HCT116 (cell line): ENCODE measurements at regions not wholly inside any gene's neighbourhood (a gene's known extent, or its start where the extent isn't known, plus 50 kb on each side); places are given as distances from the start of the nearest gene placed in this dataset.

Source experiments
- ATAC-seq: fragments of 200-7000 bp; cut with Tn5 transposase; 2 replicates; pipeline ENCODE4 v1.9.1; 2020; ENCODE audit warnings: mild to moderate bottlenecking, moderate library complexity
- BruUV-seq: library from RNA; stranded (reverse); fragments of 400-500 nt; replicated peaks from 2 replicates; lab custom pipeline; 2021; lab: Mats Ljungman, UMichigan
- CTCF ChIA-PET: fragments of 300-600 bp; sonication (Branson Sonifier 250); formaldehyde crosslinking; loops from one replicate; lab custom pipeline; 2021; ENCODE audit warnings: antibody characterized with exemption; lab: Charles Lee
- POLR2A ChIA-PET: fragments of 300-600, 350-600 bp; sonication (Branson Sonifier 250); formaldehyde crosslinking; loops from one replicate; lab custom pipeline; 2021; ENCODE audit warnings: antibody characterized with exemption; lab: Charles Lee
- RAD21 ChIA-PET, 2 experiments: fragments of 300-600 bp; sonication (Branson Sonifier 250); formaldehyde crosslinking; loops; one replicate each; lab custom pipeline; 2023; ENCODE audit warnings: low total read pairs in 2 of 2; ENCODE audit not compliant: uncharacterized antibody in 2 of 2, unreplicated experiment in 2 of 2, low non-redundant PET in 1 of 2; lab: Charles Lee
- DNase-seq: peaks from one replicate; pipeline ENCODE4 v3.0.0-alpha.2; 2010; ENCODE audit warnings: low read depth, low spot score
- H2AFZ ChIP-seq: fragments of 200-600 bp; shearing (Covaris generic), sonication (generic); 2 replicates; pipeline ENCODE4 v1.6.1; 2017; ENCODE audit warnings: low read depth, mixed run types, mixed read lengths, antibody characterized with exemption, low read length; ENCODE audit not compliant: poor library complexity, severe bottlenecking
- H3K27ac ChIP-seq: 2 replicates; pipeline ENCODE4 v1.5.1; 2012; ENCODE audit warnings: low read depth, low read length
- H3K27me3 ChIP-seq: fragments of 200-600 bp; sonication (generic); 2 replicates; pipeline ENCODE4 v1.6.1; 2016; ENCODE audit warnings: mixed run types, low read length, mixed read lengths; ENCODE audit not compliant: insufficient read depth
- H3K36me3 ChIP-seq, 2 experiments: fragments of 200-500 bp in 1 of 2; fragments of 200-600 bp in 1 of 2; sonication (Bioruptor generic) in 1 of 2; sonication (generic) in 1 of 2; 2 replicates each; pipeline versions ENCODE4 v1.5.1 to v1.6.1; 2014 to 2016; ENCODE audit warnings: low read length in 2 of 2, inconsistent platforms in 1 of 2, mixed read lengths in 1 of 2, mixed run types in 1 of 2; ENCODE audit not compliant: insufficient read depth in 2 of 2, control insufficient read depth in 1 of 2
- H3K4me1 ChIP-seq, 2 experiments: fragments of 200-600 bp in 1 of 2; sonication (generic) in 1 of 2; 2 replicates each; pipeline versions ENCODE4 v1.5.1 to v1.6.1; 2012 to 2017; ENCODE audit warnings: low read length in 2 of 2, inconsistent platforms in 1 of 2, mild to moderate bottlenecking in 1 of 2, mixed read lengths in 1 of 2, mixed run types in 1 of 2, moderate library complexity in 1 of 2; ENCODE audit not compliant: insufficient read depth in 2 of 2, control insufficient read depth in 1 of 2
- H3K4me2 ChIP-seq: fragments of 200-600 bp; sonication (generic); 2 replicates; pipeline ENCODE4 v1.6.1; 2017; ENCODE audit warnings: mixed run types, low read length, mixed read lengths
- H3K4me3 ChIP-seq, 2 experiments: fragments of 200-600 bp in 1 of 2; sonication (generic) in 1 of 2; replicated peaks in 1 of 2; 2 replicates each; pipeline ENCODE4 v1.5.1; 2011 to 2016; ENCODE audit warnings: low read length in 2 of 2, control low read depth in 1 of 2, low read depth in 1 of 2, mild to moderate bottlenecking in 1 of 2, mixed read lengths in 1 of 2, mixed run types in 1 of 2
- H3K79me2 ChIP-seq: fragments of 200-600 bp; sonication (generic); 2 replicates; pipeline ENCODE4 v1.6.1; 2017; ENCODE audit warnings: mild to moderate bottlenecking, mixed run types, low read length, moderate library complexity, mixed read lengths; ENCODE audit not compliant: insufficient read depth
- H3K9ac ChIP-seq: fragments of 200-600 bp; sonication (generic); 2 replicates; pipeline ENCODE4 v1.6.1; 2016; ENCODE audit warnings: low read length, mixed read lengths
- H3K9me2 ChIP-seq: fragments of 200-600 bp; sonication (generic), shearing (Covaris generic); 2 replicates; pipeline ENCODE4 v1.6.1; 2017; ENCODE audit warnings: mixed run types, mild to moderate bottlenecking, moderate library complexity; ENCODE audit not compliant: insufficient read depth
- H3K9me3 ChIP-seq, 2 experiments: fragments of 200-500 bp in 1 of 2; fragments of 200-600 bp in 1 of 2; sonication (Bioruptor generic) in 1 of 2; sonication (generic) in 1 of 2; 2 replicates each; pipeline ENCODE4 v1.6.1; 2014 to 2017; ENCODE audit warnings: low read length in 2 of 2, mixed read lengths in 2 of 2, inconsistent platforms in 1 of 2, low read depth in 1 of 2, mild to moderate bottlenecking in 1 of 2, mixed run types in 1 of 2, moderate library complexity in 1 of 2; ENCODE audit not compliant: control insufficient read depth in 1 of 2, insufficient read depth in 1 of 2
- H4K20me1 ChIP-seq: fragments of 200-600 bp; sonication (generic), shearing (Covaris generic); 2 replicates; pipeline ENCODE4 v1.6.1; 2017; ENCODE audit warnings: mixed run types, mild to moderate bottlenecking, moderate library complexity; ENCODE audit not compliant: insufficient read depth
- EGR1 ChIP-seq: IDR thresholded peaks from 2 replicates; pipeline ENCODE4 v1.6.1; 2012; ENCODE audit warnings: low read depth
- EZH2phosphoT487 ChIP-seq: fragments of 200-600 bp; IDR thresholded peaks from 2 replicates; pipeline ENCODE4 v1.6.1; 2018; ENCODE audit warnings: antibody characterized with exemption, borderline replicate concordance
- FOSL1 ChIP-seq: IDR thresholded peaks from 2 replicates; pipeline ENCODE4 v1.6.1; 2012; ENCODE audit warnings: low read depth
- POLR2A ChIP-seq: IDR thresholded peaks from 2 replicates; pipeline ENCODE4 v1.7.0; 2011; ENCODE audit warnings: borderline replicate concordance; ENCODE audit not compliant: insufficient read depth, insufficient read length; ENCODE audit errors: extremely low read depth
- RAD21 ChIP-seq: IDR thresholded peaks from 2 replicates; pipeline ENCODE4 v1.6.1; 2012; ENCODE audit warnings: low read depth, mild to moderate bottlenecking
- ZFX ChIP-seq: fragments of 450-650 bp; IDR thresholded peaks from 2 replicates; pipeline ENCODE4 v1.6.1; 2017
- ZNF274 ChIP-seq: fragments of 200-500 bp; sonication (Bioruptor generic); IDR thresholded peaks from 2 replicates; pipeline ENCODE4 v1.6.1; 2014; ENCODE audit warnings: mild to moderate bottlenecking, low read depth, low read length, inconsistent platforms
- intact Hi-C: fragments of 100-400 bp; cut with micrococcal nuclease; formaldehyde crosslinking; loops from 2 replicates; pipeline ENCODE4 v1.10.0; 2022
- TF ChIP-seq, protein P1 (sequence below): IDR thresholded peaks from 2 replicates; pipeline ENCODE4 v1.6.1; 2011; ENCODE audit warnings: mild to moderate bottlenecking, low read length, moderate library complexity; ENCODE audit not compliant: insufficient replicate concordance; ENCODE audit errors: extremely low read depth
- TF ChIP-seq, protein P2 (sequence below): IDR thresholded peaks from 2 replicates; pipeline ENCODE4 v1.6.1; 2012
- TF ChIP-seq, protein P3 (sequence below): IDR thresholded peaks from 2 replicates; pipeline ENCODE4 v1.6.1; 2012

DNA sequence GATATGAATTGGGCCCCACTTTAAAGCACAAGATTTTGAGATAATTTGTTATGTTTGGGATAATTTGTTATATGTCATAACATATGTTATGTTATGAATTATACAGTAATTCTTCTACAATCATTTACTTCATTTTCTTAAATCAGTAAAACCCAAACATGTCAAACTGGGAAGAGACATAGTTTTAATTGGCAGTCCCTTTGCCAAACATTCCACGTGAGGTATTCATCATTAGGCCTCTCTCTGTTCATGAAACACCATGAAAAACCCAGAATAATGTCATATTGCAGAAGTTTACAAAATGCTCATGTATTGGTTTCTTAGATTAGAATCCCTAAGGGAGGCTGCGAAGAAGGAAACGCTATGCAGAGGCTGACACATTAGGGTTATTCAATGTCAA, 89.4 kb upstream of the PDE10A start (continued):
- TF ChIP-seq, protein P1, sequence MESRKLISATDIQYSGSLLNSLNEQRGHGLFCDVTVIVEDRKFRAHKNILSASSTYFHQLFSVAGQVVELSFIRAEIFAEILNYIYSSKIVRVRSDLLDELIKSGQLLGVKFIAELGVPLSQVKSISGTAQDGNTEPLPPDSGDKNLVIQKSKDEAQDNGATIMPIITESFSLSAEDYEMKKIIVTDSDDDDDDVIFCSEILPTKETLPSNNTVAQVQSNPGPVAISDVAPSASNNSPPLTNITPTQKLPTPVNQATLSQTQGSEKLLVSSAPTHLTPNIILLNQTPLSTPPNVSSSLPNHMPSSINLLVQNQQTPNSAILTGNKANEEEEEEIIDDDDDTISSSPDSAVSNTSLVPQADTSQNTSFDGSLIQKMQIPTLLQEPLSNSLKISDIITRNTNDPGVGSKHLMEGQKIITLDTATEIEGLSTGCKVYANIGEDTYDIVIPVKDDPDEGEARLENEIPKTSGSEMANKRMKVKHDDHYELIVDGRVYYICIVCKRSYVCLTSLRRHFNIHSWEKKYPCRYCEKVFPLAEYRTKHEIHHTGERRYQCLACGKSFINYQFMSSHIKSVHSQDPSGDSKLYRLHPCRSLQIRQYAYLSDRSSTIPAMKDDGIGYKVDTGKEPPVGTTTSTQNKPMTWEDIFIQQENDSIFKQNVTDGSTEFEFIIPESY, result no peak
- TF ChIP-seq EGR1, result no peak
- TF ChIP-seq, protein P2, sequence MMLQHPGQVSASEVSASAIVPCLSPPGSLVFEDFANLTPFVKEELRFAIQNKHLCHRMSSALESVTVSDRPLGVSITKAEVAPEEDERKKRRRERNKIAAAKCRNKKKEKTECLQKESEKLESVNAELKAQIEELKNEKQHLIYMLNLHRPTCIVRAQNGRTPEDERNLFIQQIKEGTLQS, result no peak
- TF ChIP-seq, protein P3, sequence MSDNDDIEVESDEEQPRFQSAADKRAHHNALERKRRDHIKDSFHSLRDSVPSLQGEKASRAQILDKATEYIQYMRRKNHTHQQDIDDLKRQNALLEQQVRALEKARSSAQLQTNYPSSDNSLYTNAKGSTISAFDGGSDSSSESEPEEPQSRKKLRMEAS, result no peak
- TF ChIP-seq ZNF274, result no peak

DNA sequence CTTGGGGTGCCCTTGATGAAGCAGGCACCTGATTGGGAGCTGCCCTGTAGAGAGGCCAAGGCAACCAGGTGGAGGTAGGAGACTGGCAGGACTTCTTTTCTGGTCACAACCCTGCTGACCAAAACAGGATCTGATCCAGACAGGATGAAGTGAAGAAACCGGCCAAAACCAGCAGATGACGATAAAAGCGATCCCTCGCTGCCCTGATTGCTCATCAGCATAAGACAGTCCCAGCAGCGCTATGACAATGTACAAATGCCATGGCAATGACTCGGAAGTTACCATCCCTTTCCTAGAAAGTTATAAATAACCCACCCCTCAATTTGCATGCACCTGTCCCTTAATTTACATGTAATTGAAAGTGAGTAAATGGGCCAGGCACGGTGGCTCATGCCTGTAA, 88.4 kb upstream of the PDE10A start:
- no peaks in the 10 kb centered on the region for H4K20me1 ChIP-seq
- H3K9me2 ChIP-seq, result no peaks in the 10 kb centered on the region
- no peak overlapping the region for H2AFZ ChIP-seq
- ChIA-PET RAD21 (no interaction called here), POLR2A (no interaction called here)
- DNase-seq (no peak), ATAC-seq (no peak)
- no peak overlapping the region for H3K4me3 ChIP-seq
- no peak overlapping the region for H3K9ac ChIP-seq
- 0 out of 4 replicates have a peak, but pooled peaks cover 0 to 5% of the 10 kb centered on the region in 2 experiments for H3K9me3 ChIP-seq
- intact Hi-C loops, result no loop called here
- no peaks in the 10 kb centered on the region for H3K4me1 ChIP-seq
- H3K4me2 ChIP-seq, result no peak overlapping the region
- TF ChIP-seq FOSL1, result no peak
- TF ChIP-seq POLR2A, result no peak
- no peak for TF ChIP-seq EGR1
- TF ChIP-seq EZH2phosphoT487, result no peak
- TF ChIP-seq, protein P1, result no peak
- TF ChIP-seq ZFX, result no peak
- TF ChIP-seq, protein P2, result no peak
- TF ChIP-seq ZNF274, result no peak
- TF ChIP-seq RAD21, result no peak
- TF ChIP-seq, all 23 proteins: peak for 0
- BruUV-seq, result no TSS peak
- CTCF ChIA-PET, result no interaction called here
- Histone ChIP-seq H3K36me3 (no peaks in the 10 kb centered on the region), H3K79me2 (no peaks in the 10 kb centered on the region), H3K27me3 (no peaks in the 10 kb centered on the region), H3K27ac (no peak overlapping the region)
